Gastroesophageal sphincter (tissue), 3 donors: ENCODE measurements at regions not wholly inside any gene's neighbourhood (a gene's known extent, or its start where the extent isn't known, plus 50 kb on each side); places are given as distances from the start of the nearest gene placed in this dataset.

ENCODE experiments used
- EP300 ChIP-seq: sonication (generic); formaldehyde crosslinking; IDR thresholded peaks from one replicate; pipeline ENCODE4 v1.6.1; 2017; ENCODE audit warnings: antibody characterized with exemption, mild to moderate bottlenecking
- POLR2A ChIP-seq, 2 donors: fragments of 450-650 bp; IDR thresholded peaks; one replicate each; pipeline ENCODE4 v1.6.1; 2017; ENCODE audit warnings: antibody characterized with exemption in 2 of 2, mild to moderate bottlenecking in 2 of 2, moderate library complexity in 1 of 2
- POLR2AphosphoS5 ChIP-seq: sonication (generic); formaldehyde crosslinking; IDR thresholded peaks from one replicate; pipeline ENCODE4 v1.6.1; 2017; ENCODE audit warnings: antibody characterized with exemption
- TF ChIP-seq, protein P1 (sequence below), 4 experiments: fragments of 200-600 bp in 2 of 4; fragments of 450-650 bp in 2 of 4; sonication (generic) in 1 of 4; IDR thresholded peaks; one replicate each; pipeline ENCODE4 v1.5.1; 2017 to 2019; ENCODE audit warnings: antibody characterized with exemption in 4 of 4, mild to moderate bottlenecking in 2 of 4, moderate library complexity in 2 of 4

DNA sequence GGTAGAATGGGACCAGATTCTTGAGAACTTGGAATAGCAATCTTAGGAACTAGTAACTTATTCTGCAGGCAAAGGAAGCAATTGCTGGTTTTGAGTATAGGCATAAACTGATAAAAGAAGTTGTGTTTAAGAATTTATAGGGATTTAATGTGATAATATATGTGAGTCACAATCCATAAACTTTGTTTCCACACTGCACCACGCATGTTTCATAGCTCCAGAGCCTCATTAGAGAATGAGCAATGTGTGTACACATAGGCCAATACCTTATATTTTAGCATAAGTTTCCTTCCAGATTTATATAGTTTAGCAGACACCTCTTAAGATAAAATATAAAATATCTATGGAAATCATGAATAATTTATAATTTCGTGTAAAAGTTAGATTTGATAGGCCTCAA, 175.5 kb upstream of the SEMA3A start:
- TF ChIP-seq, protein P1, sequence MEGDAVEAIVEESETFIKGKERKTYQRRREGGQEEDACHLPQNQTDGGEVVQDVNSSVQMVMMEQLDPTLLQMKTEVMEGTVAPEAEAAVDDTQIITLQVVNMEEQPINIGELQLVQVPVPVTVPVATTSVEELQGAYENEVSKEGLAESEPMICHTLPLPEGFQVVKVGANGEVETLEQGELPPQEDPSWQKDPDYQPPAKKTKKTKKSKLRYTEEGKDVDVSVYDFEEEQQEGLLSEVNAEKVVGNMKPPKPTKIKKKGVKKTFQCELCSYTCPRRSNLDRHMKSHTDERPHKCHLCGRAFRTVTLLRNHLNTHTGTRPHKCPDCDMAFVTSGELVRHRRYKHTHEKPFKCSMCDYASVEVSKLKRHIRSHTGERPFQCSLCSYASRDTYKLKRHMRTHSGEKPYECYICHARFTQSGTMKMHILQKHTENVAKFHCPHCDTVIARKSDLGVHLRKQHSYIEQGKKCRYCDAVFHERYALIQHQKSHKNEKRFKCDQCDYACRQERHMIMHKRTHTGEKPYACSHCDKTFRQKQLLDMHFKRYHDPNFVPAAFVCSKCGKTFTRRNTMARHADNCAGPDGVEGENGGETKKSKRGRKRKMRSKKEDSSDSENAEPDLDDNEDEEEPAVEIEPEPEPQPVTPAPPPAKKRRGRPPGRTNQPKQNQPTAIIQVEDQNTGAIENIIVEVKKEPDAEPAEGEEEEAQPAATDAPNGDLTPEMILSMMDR (IDR thresholded peaks at IDR 0.05): no peak
- TF ChIP-seq POLR2AphosphoS5: no peak
- no peak for TF ChIP-seq POLR2A (IDR thresholded peaks at IDR 0.05)
- no peak for TF ChIP-seq EP300
